ENCODE measurements at regions not wholly inside any gene's neighbourhood (a gene's known extent, or its start where the extent isn't known, plus 50 kb on each side); places are given as distances from the start of the nearest gene placed in this dataset.

- Mint-ChIP-seq H3K27ac (no peak overlapping the region), H3K9me3 (peaks cover 7 to 15% of the 10 kb centered on the region in 2 donors), H3K36me3 (no peaks in the 10 kb centered on the region)
- no peak for DNase-seq (ENCODE audit: low spot score in 2 of 2)
- ATAC-seq: no peak
Observed at GRCh38 chr16:51821527-51821926, 670.5 kb upstream of the SALL1 start.

- Mint-ChIP-seq H3K27ac (no peak overlapping the region), H3K36me3 (no peaks in the 10 kb centered on the region), H3K9me3 (peaks cover 7 to 15% of the 10 kb centered on the region in 2 donors)
- ATAC-seq (no peak), DNase-seq (ENCODE audit: low spot score in 2 of 2) (no peak)
Observed at GRCh38 chr16:51820176-51820575, 669.1 kb upstream of the SALL1 start.

- H3K9me3 Mint-ChIP-seq: peaks cover 10 to 22% of the 10 kb centered on the region in 2 donors
- ATAC-seq (no peak), DNase-seq (ENCODE audit: low spot score in 2 of 2) (peak in 1 of 2 donors; percentile 8)
- H3K27ac Mint-ChIP-seq: no peak overlapping the region
- H3K36me3 Mint-ChIP-seq: no peaks in the 10 kb centered on the region
Observed at GRCh38 chr16:51818342-51818944, 667.4 kb upstream of the SALL1 start.

GRCh38 chr16:51816929-51817328, 665.9 kb upstream of the SALL1 start:
- Mint-ChIP-seq H3K27ac (no peak overlapping the region), H3K36me3 (no peaks in the 10 kb centered on the region), H3K9me3 (peaks cover 13 to 29% of the 10 kb centered on the region in 2 donors)
- ATAC-seq (no peak), DNase-seq (ENCODE audit: low spot score in 2 of 2) (no peak)

GRCh38 chr16:51815523-51815922, 664.5 kb upstream of the SALL1 start:
- peaks cover 10 to 29% of the 10 kb centered on the region in 2 donors for H3K9me3 Mint-ChIP-seq
- no peak overlapping the region for H3K27ac Mint-ChIP-seq
- ATAC-seq (no peak), DNase-seq (ENCODE audit: low spot score in 2 of 2) (no peak)
- no peaks in the 10 kb centered on the region for H3K36me3 Mint-ChIP-seq

- Mint-ChIP-seq H3K27ac (no peak overlapping the region), H3K9me3 (peaks cover 15 to 29% of the 10 kb centered on the region in 2 donors), H3K36me3 (no peaks in the 10 kb centered on the region)
- no peak for DNase-seq (ENCODE audit: low spot score in 2 of 2)
- ATAC-seq: no peak
Observed at GRCh38 chr16:51814617-51815016, 663.5 kb upstream of the SALL1 start.

- no peak overlapping the region for H3K27ac Mint-ChIP-seq
- DNase-seq (ENCODE audit: low spot score in 2 of 2) (no peak), ATAC-seq (no peak)
- peaks cover 20 to 28% of the 10 kb centered on the region in 2 donors for H3K9me3 Mint-ChIP-seq
- no peaks in the 10 kb centered on the region for H3K36me3 Mint-ChIP-seq
Observed at GRCh38 chr16:51813609-51814008, 662.5 kb upstream of the SALL1 start.

- ATAC-seq: no peak
- no peak for DNase-seq (ENCODE audit: low spot score in 2 of 2)
- Mint-ChIP-seq H3K9me3 (peaks cover 25 to 26% of the 10 kb centered on the region in 2 donors), H3K27ac (no peak overlapping the region), H3K36me3 (no peaks in the 10 kb centered on the region)
Observed at GRCh38 chr16:51812945-51813344, 661.9 kb upstream of the SALL1 start.

- Mint-ChIP-seq H3K36me3 (no peaks in the 10 kb centered on the region), H3K27ac (no peak overlapping the region), H3K9me3 (peaks cover 12 to 26% of the 10 kb centered on the region in 2 donors)
- ATAC-seq (no peak), DNase-seq (ENCODE audit: low spot score in 2 of 2) (no peak)
Observed at GRCh38 chr16:51807551-51807950, 656.5 kb upstream of the SALL1 start.

GRCh38 chr16:51801635-51802034, 650.6 kb upstream of the SALL1 start:
- DNase-seq (ENCODE audit: low spot score in 2 of 2) (no peak), ATAC-seq (no peak)
- H3K36me3 Mint-ChIP-seq: no peaks in the 10 kb centered on the region
- peaks cover 4 to 9% of the 10 kb centered on the region in 2 donors for H3K9me3 Mint-ChIP-seq
- no peak overlapping the region for H3K27ac Mint-ChIP-seq

GRCh38 chr16:51797669-51798259, 646.7 kb upstream of the SALL1 start:
- DNase-seq (ENCODE audit: low spot score in 2 of 2) (no peak), ATAC-seq (no peak)
- no peak overlapping the region for H3K27ac Mint-ChIP-seq
- H3K9me3 Mint-ChIP-seq: peaks cover 12 to 20% of the 10 kb centered on the region in 2 donors
- peaks cover 0 to 6% of the 10 kb centered on the region in 2 donors for H3K36me3 Mint-ChIP-seq

- DNase-seq (ENCODE audit: low spot score in 2 of 2) (no peak), ATAC-seq (no peak)
- no peak overlapping the region for H3K27ac Mint-ChIP-seq
- H3K9me3 Mint-ChIP-seq: peaks cover 18 to 26% of the 10 kb centered on the region in 2 donors
- peaks cover 6% of the 10 kb centered on the region in 2 donors for H3K36me3 Mint-ChIP-seq
Observed at GRCh38 chr16:51779240-51779639, 628.2 kb upstream of the SALL1 start.

GRCh38 chr16:51773071-51773890, 622.2 kb upstream of the SALL1 start:
- Mint-ChIP-seq H3K27ac (no peak overlapping the region), H3K36me3 (no peaks in the 10 kb centered on the region), H3K9me3 (peaks cover 6 to 7% of the 10 kb centered on the region in 2 donors)
- no peak for DNase-seq (ENCODE audit: low spot score in 2 of 2)
- ATAC-seq: no peak

- peaks cover 0 to 8% of the 10 kb centered on the region in 2 donors for H3K36me3 Mint-ChIP-seq
- ATAC-seq: no peak
- H3K27ac Mint-ChIP-seq: no peak overlapping the region
- no peak for DNase-seq (ENCODE audit: low spot score in 2 of 2)
- H3K9me3 Mint-ChIP-seq: peaks cover 5 to 8% of the 10 kb centered on the region in 2 donors
Observed at GRCh38 chr16:51766739-51767138, 615.7 kb upstream of the SALL1 start.

GRCh38 chr16:51763072-51763661, 612.1 kb upstream of the SALL1 start:
- DNase-seq (ENCODE audit: low spot score in 2 of 2) (no peak), ATAC-seq (no peak)
- H3K9me3 Mint-ChIP-seq: peaks cover 5 to 8% of the 10 kb centered on the region in 2 donors

GRCh38 chr16:51762081-51762996, 611.3 kb upstream of the SALL1 start:
- peaks cover 0 to 8% of the 10 kb centered on the region in 2 donors for H3K36me3 Mint-ChIP-seq
- ATAC-seq: peak in 1 of 2 donors; percentile 70
- H3K27ac Mint-ChIP-seq: peak overlapping the region in 1 of 2 donors; percentile 50
- peak in 1 of 2 donors; percentile 66 for DNase-seq (ENCODE audit: low spot score in 2 of 2)
- H3K9me3 Mint-ChIP-seq: peaks cover 5 to 8% of the 10 kb centered on the region in 2 donors

More at GRCh38 chr16:51763072-51763661, 612.1 kb upstream of the SALL1 start:
- Mint-ChIP-seq H3K27ac (no peak overlapping the region), H3K36me3 (peaks cover 0 to 8% of the 10 kb centered on the region in 2 donors)

Data from activated naive CD4-positive, alpha-beta T cell treated with anti-CD3 and anti-CD28 coated beads, Interleukin-2, amount 50 U/mL, for 72 hours (primary cell).